B cell (primary cell): ENCODE measurements at regions not wholly inside any gene's neighbourhood (a gene's known extent, or its start where the extent isn't known, plus 50 kb on each side); places are given as distances from the start of the nearest gene placed in this dataset.

Experiments used
- ATAC-seq: fragments of 200-7000 bp; cut with Tn5 transposase; one replicate; pipeline ENCODE4 v1.10.0; 2021; ENCODE audit warnings: low read depth, mild to moderate bottlenecking, moderate number of reproducible peaks, moderate library complexity
- CTCF ChIA-PET: fragments of 350-600 bp; sonication (Branson Sonifier 250); formaldehyde crosslinking; loops from one replicate; lab custom pipeline; 2021; ENCODE audit warnings: antibody characterized with exemption, inconsistent platforms; lab: Charles Lee
- POLR2A ChIA-PET: fragments of 350-600 bp; sonication (Branson Sonifier 250); formaldehyde crosslinking; loops from one replicate; lab custom pipeline; 2021; ENCODE audit warnings: antibody characterized with exemption; lab: Charles Lee
- DNase-seq: peaks from one replicate; pipeline ENCODE4 v3.0.0; 2013
- H2AFZ ChIP-seq: 2 replicates; pipeline ENCODE4 v1.6.1; 2012; ENCODE audit warnings: mild to moderate bottlenecking, low read depth, low read length; ENCODE audit not compliant: insufficient read depth, poor library complexity, severe bottlenecking
- H3K27ac ChIP-seq, 2 donors: 1 replicate in 1 of 2; 2 replicates in 1 of 2; pipeline ENCODE4 v1.5.1; 2012 to 2013; ENCODE audit warnings: low read length in 2 of 2, mild to moderate bottlenecking in 2 of 2, moderate library complexity in 1 of 2
- H3K27me3 ChIP-seq, 4 experiments: fragments of 200-600 bp in 1 of 4; sonication (generic) in 1 of 4; replicated peaks in 1 of 4; 1 replicate in 2 of 4; 2 replicates in 2 of 4; pipeline versions ENCODE4 v1.6.1 to v1.7.0; 2013 to 2016; ENCODE audit warnings: low read length in 3 of 4, mild to moderate bottlenecking in 2 of 4, mixed read lengths in 1 of 4, moderate library complexity in 1 of 4; ENCODE audit not compliant: insufficient read depth in 4 of 4, control insufficient read depth in 3 of 4; ENCODE audit errors: control extremely low read depth in 1 of 4
- H3K36me3 ChIP-seq, 2 experiments: replicated peaks in 1 of 2; 1 replicate in 1 of 2; 2 replicates in 1 of 2; pipeline versions ENCODE4 v1.6.1 to v1.7.1; 2013; ENCODE audit warnings: low read length in 1 of 2; ENCODE audit not compliant: insufficient read depth in 2 of 2, control insufficient read depth in 1 of 2; ENCODE audit errors: control extremely low read depth in 1 of 2, extremely low read depth in 1 of 2
- H3K4me1 ChIP-seq, 2 donors: fragments of 200-600 bp in 1 of 2; sonication (generic) in 1 of 2; 1 replicate in 1 of 2; 2 replicates in 1 of 2; pipeline versions ENCODE4 v1.5.1 to v1.6.1; 2013 to 2017; ENCODE audit warnings: low read length in 2 of 2; ENCODE audit not compliant: control insufficient read depth in 2 of 2, insufficient read depth in 2 of 2
- H3K4me2 ChIP-seq: replicated peaks from 2 replicates; pipeline ENCODE3; 2012; ENCODE audit warnings: mild to moderate bottlenecking, low read depth, low read length; ENCODE audit not compliant: poor library complexity, severe bottlenecking
- H3K4me3 ChIP-seq, 5 experiments: fragments of 200-600 bp in 1 of 5; sonication (generic) in 1 of 5; 1 replicate in 3 of 5; 2 replicates in 2 of 5; pipeline versions ENCODE4 v1.5.1 to v1.7.0; 2011 to 2016; ENCODE audit warnings: low read length in 4 of 5, mild to moderate bottlenecking in 4 of 5, low read depth in 2 of 5, control low read depth in 1 of 5, moderate library complexity in 1 of 5; ENCODE audit not compliant: insufficient read depth in 1 of 5; ENCODE audit errors: control extremely low read depth in 1 of 5, extremely low read depth in 1 of 5
- H3K79me2 ChIP-seq: fragments of 200-600 bp; sonication (generic); one replicate; pipeline ENCODE4 v1.6.0; 2016; ENCODE audit warnings: low read length; ENCODE audit not compliant: control insufficient read depth, insufficient read depth
- H3K9ac ChIP-seq: fragments of 200-600 bp; sonication (generic); 2 replicates; pipeline ENCODE4 v1.6.1; 2017; ENCODE audit warnings: mild to moderate bottlenecking, low read length, moderate library complexity
- H3K9me3 ChIP-seq, 3 donors: one replicate each; pipeline versions ENCODE4 v1.6.1 to v1.7.1; 2013; ENCODE audit warnings: low read length in 2 of 3; ENCODE audit not compliant: control insufficient read depth in 2 of 3, insufficient read depth in 1 of 3; ENCODE audit errors: control extremely low read depth in 1 of 3
- H4K20me1 ChIP-seq: 2 replicates; pipeline ENCODE4 v1.6.0; 2012; ENCODE audit warnings: mild to moderate bottlenecking, low read length; ENCODE audit not compliant: insufficient read depth, control insufficient read depth, poor library complexity, severe bottlenecking
- H3K27ac Mint-ChIP-seq: one replicate; pipeline ENCODE4 v1.8.0; 2021; ENCODE audit warnings: mixed read lengths
- H3K27me3 Mint-ChIP-seq: one replicate; pipeline ENCODE4 v1.8.0; 2021; ENCODE audit warnings: mixed read lengths
- H3K4me1 Mint-ChIP-seq: one replicate; pipeline ENCODE4 v1.8.0; 2021; ENCODE audit warnings: mixed read lengths
- H3K4me3 Mint-ChIP-seq: one replicate; pipeline ENCODE4 v1.8.0; 2021; ENCODE audit warnings: mixed read lengths
- H3K9me3 Mint-ChIP-seq: one replicate; pipeline ENCODE4 v1.8.0; 2022; ENCODE audit warnings: mixed read lengths; ENCODE audit not compliant: insufficient read depth
- EZH2 ChIP-seq: IDR thresholded peaks from 2 replicates; pipeline ENCODE4 v1.6.1; 2012; ENCODE audit warnings: borderline replicate concordance, low read depth, mild to moderate bottlenecking, moderate library complexity, low read length; ENCODE audit not compliant: insufficient read depth, poor library complexity, severe bottlenecking
- WGBS: methylation state at CpG from one replicate; pipeline ENCODE4 v1.1.5; 2013; ENCODE audit warnings: missing lambda C conversion rate; ENCODE audit not compliant: insufficient coverage; 5-methylcytosine and 5-hydroxymethylcytosine counted together
- intact Hi-C: fragments of 100-400 bp; cut with micrococcal nuclease; formaldehyde crosslinking; loops from one replicate; pipeline ENCODE4 v1.10.0; 2022
- TF ChIP-seq, protein P1 (sequence below): fragments of 200-600 bp; IDR thresholded peaks from one replicate; pipeline ENCODE4 v1.8.0; 2022; ENCODE audit warnings: antibody characterized with exemption, mild to moderate bottlenecking

- Histone ChIP-seq H3K9me3 (peaks cover 0 to 11% (median 0%) of the 10 kb centered on the region in 3 donors), H3K27me3 (no peaks in the 10 kb centered on the region), H3K36me3 (no peaks in the 10 kb centered on the region), H3K4me3 (no peak overlapping the region), H3K4me2 (no peak overlapping the region), H2AFZ (no peak overlapping the region), H3K27ac (no peak overlapping the region), H4K20me1 (no peaks in the 10 kb centered on the region), H3K79me2 (no peaks in the 10 kb centered on the region), H3K9ac (no peak overlapping the region), H3K4me1 (no peaks in the 10 kb centered on the region)
- no peak overlapping the region for H3K4me3 Mint-ChIP-seq
- TF ChIP-seq EZH2 = no peak
- TF ChIP-seq, protein P1, sequence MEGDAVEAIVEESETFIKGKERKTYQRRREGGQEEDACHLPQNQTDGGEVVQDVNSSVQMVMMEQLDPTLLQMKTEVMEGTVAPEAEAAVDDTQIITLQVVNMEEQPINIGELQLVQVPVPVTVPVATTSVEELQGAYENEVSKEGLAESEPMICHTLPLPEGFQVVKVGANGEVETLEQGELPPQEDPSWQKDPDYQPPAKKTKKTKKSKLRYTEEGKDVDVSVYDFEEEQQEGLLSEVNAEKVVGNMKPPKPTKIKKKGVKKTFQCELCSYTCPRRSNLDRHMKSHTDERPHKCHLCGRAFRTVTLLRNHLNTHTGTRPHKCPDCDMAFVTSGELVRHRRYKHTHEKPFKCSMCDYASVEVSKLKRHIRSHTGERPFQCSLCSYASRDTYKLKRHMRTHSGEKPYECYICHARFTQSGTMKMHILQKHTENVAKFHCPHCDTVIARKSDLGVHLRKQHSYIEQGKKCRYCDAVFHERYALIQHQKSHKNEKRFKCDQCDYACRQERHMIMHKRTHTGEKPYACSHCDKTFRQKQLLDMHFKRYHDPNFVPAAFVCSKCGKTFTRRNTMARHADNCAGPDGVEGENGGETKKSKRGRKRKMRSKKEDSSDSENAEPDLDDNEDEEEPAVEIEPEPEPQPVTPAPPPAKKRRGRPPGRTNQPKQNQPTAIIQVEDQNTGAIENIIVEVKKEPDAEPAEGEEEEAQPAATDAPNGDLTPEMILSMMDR = no peak
- CTCF ChIA-PET = interaction anchor here (1.0 kb wide), 1 partner anchor 9 kb away, joined by 3 read pairs; no protein-coding TSS in a partner anchor
- WGBS = no CpG with 5 or more reads among the region's 3 CpGs
- intact Hi-C loops = no loop called here
- POLR2A ChIA-PET = no interaction called here
- no peak overlapping the region for H3K27ac Mint-ChIP-seq
- no peak for ATAC-seq
- DNase-seq = no peak
- H3K9me3 Mint-ChIP-seq = peaks cover 3% of the 10 kb centered on the region
- H3K27me3 Mint-ChIP-seq = no peaks in the 10 kb centered on the region
- no peaks in the 10 kb centered on the region for H3K4me1 Mint-ChIP-seq
Observed at GRCh38 chr6:92893741-92894140, 525.6 kb downstream of the EPHA7 start.

- Histone ChIP-seq H3K9ac (no peak overlapping the region), H3K27me3 (no peaks in the 10 kb centered on the region), H4K20me1 (no peaks in the 10 kb centered on the region), H3K4me2 (no peak overlapping the region), H3K36me3 (no peaks in the 10 kb centered on the region), H2AFZ (no peak overlapping the region), H3K79me2 (no peaks in the 10 kb centered on the region), H3K27ac (no peak overlapping the region), H3K9me3 (peaks cover 0 to 11% (median 3%) of the 10 kb centered on the region in 3 donors), H3K4me1 (no peaks in the 10 kb centered on the region), H3K4me3 (no peak overlapping the region)
- Mint-ChIP-seq H3K27ac (no peak overlapping the region), H3K4me1 (no peaks in the 10 kb centered on the region), H3K4me3 (no peak overlapping the region), H3K27me3 (no peaks in the 10 kb centered on the region), H3K9me3 (peaks cover 4% of the 10 kb centered on the region)
- WGBS = no CpG with 5 or more reads among the region's 1 CpG
- intact Hi-C loops = no loop called here
- DNase-seq (no peak), ATAC-seq (no peak)
- POLR2A ChIA-PET = no interaction called here
- TF ChIP-seq, protein P1 = no peak
- no peak for TF ChIP-seq EZH2
- CTCF ChIA-PET = no interaction called here
Observed at GRCh38 chr6:92892626-92893170, 526.7 kb downstream of the EPHA7 start.
